ENCODE measurements at regions not wholly inside any gene's neighbourhood (a gene's known extent, or its start where the extent isn't known, plus 50 kb on each side); places are given as distances from the start of the nearest gene placed in this dataset.
"Not testable (repeated sequence)": the region's sequence is repeated elsewhere in the genome, so short reads cannot be mapped to it uniquely, and the experiment has no call there.

GRCh38 chr4:12105519-12105918 lies 676.8 kb upstream of the HS3ST1 start:
- no TSS peak for BruUV-seq (replicated peaks)
- no peak overlapping the region for H2AFZ ChIP-seq (ENCODE audit: low read depth, low read length, poor library complexity, severe bottlenecking)

GRCh38 chr4:12089920-12090319 lies 661.2 kb upstream of the HS3ST1 start:
- not testable (repeated sequence) for ATAC-seq

More at GRCh38 chr4:12105519-12105918, 676.8 kb upstream of the HS3ST1 start:
- ChIA-PET POLR2A (no interaction called here), CTCF (no interaction called here), RAD21 (ENCODE audit: low non-redundant PET in 1 of 2, low total read pairs in 2 of 2, uncharacterized antibody in 2 of 2, unreplicated experiment in 2 of 2) (no interaction called here)
- TF ChIP-seq SP1 (IDR thresholded peaks at IDR 0.05; ENCODE audit: low read depth) (no peak), SIN3A (IDR thresholded peaks at IDR 0.05; ENCODE audit: low read depth) (no peak), JUND (IDR thresholded peaks at IDR 0.05) (no peak), ATF3 (IDR thresholded peaks at IDR 0.05) (no peak), ELF1 (IDR thresholded peaks at IDR 0.05; ENCODE audit: borderline replicate concordance, low read depth) (no peak), TCF7L2 (IDR thresholded peaks at IDR 0.05; ENCODE audit: borderline replicate concordance, extremely low read depth, insufficient read depth, insufficient read length) (no peak), CEBPB (IDR thresholded peaks at IDR 0.05; ENCODE audit: low read depth) (no peak), RAD21 (IDR thresholded peaks at IDR 0.05; ENCODE audit: low read depth) (no peak)
- TF ChIP-seq, protein P1, sequence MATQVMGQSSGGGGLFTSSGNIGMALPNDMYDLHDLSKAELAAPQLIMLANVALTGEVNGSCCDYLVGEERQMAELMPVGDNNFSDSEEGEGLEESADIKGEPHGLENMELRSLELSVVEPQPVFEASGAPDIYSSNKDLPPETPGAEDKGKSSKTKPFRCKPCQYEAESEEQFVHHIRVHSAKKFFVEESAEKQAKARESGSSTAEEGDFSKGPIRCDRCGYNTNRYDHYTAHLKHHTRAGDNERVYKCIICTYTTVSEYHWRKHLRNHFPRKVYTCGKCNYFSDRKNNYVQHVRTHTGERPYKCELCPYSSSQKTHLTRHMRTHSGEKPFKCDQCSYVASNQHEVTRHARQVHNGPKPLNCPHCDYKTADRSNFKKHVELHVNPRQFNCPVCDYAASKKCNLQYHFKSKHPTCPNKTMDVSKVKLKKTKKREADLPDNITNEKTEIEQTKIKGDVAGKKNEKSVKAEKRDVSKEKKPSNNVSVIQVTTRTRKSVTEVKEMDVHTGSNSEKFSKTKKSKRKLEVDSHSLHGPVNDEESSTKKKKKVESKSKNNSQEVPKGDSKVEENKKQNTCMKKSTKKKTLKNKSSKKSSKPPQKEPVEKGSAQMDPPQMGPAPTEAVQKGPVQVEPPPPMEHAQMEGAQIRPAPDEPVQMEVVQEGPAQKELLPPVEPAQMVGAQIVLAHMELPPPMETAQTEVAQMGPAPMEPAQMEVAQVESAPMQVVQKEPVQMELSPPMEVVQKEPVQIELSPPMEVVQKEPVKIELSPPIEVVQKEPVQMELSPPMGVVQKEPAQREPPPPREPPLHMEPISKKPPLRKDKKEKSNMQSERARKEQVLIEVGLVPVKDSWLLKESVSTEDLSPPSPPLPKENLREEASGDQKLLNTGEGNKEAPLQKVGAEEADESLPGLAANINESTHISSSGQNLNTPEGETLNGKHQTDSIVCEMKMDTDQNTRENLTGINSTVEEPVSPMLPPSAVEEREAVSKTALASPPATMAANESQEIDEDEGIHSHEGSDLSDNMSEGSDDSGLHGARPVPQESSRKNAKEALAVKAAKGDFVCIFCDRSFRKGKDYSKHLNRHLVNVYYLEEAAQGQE (IDR thresholded peaks at IDR 0.05; ENCODE audit: low read depth): no peak
- TF ChIP-seq, protein P2, sequence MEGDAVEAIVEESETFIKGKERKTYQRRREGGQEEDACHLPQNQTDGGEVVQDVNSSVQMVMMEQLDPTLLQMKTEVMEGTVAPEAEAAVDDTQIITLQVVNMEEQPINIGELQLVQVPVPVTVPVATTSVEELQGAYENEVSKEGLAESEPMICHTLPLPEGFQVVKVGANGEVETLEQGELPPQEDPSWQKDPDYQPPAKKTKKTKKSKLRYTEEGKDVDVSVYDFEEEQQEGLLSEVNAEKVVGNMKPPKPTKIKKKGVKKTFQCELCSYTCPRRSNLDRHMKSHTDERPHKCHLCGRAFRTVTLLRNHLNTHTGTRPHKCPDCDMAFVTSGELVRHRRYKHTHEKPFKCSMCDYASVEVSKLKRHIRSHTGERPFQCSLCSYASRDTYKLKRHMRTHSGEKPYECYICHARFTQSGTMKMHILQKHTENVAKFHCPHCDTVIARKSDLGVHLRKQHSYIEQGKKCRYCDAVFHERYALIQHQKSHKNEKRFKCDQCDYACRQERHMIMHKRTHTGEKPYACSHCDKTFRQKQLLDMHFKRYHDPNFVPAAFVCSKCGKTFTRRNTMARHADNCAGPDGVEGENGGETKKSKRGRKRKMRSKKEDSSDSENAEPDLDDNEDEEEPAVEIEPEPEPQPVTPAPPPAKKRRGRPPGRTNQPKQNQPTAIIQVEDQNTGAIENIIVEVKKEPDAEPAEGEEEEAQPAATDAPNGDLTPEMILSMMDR (IDR thresholded peaks at IDR 0.05 in 2 of 3, conservative IDR thresholded peaks at IDR 0.05 in 1 of 3; ENCODE audit: borderline replicate concordance in 1 of 3, insufficient read depth in 1 of 3, low read depth in 2 of 3, low read length in 2 of 3): no peak
- no peak overlapping the region for H3K4me2 ChIP-seq (ENCODE audit: low read length)
- no peaks in the 10 kb centered on the region for H3K4me1 ChIP-seq (ENCODE audit: control insufficient read depth in 1 of 2, insufficient read depth in 2 of 2, low read length in 2 of 2)
- H3K9ac ChIP-seq (ENCODE audit: low read length): no peak overlapping the region
- no peak overlapping the region for H3K27ac ChIP-seq (ENCODE audit: low read depth, low read length)
- no peak for DNase-seq (ENCODE audit: low read depth, low spot score)
- H3K4me3 ChIP-seq (replicated peaks in 1 of 2; ENCODE audit: low read depth in 1 of 2, low read length in 2 of 2): no peak overlapping the region
- H4K20me1 ChIP-seq (ENCODE audit: insufficient read depth): no peaks in the 10 kb centered on the region
- H3K36me3 ChIP-seq (ENCODE audit: control insufficient read depth in 1 of 2, insufficient read depth in 2 of 2, low read length in 2 of 2): no peaks in the 10 kb centered on the region
- H3K27me3 ChIP-seq (ENCODE audit: insufficient read depth, low read length): no peaks in the 10 kb centered on the region
- intact Hi-C loops (cut with micrococcal nuclease): no loop called here
- no peaks in the 10 kb centered on the region for H3K9me2 ChIP-seq (ENCODE audit: insufficient read depth)
- H3K9me3 ChIP-seq (ENCODE audit: control insufficient read depth in 1 of 2, insufficient read depth in 1 of 2, low read depth in 1 of 2, low read length in 2 of 2): no peaks in the 10 kb centered on the region
- H3K79me2 ChIP-seq (ENCODE audit: insufficient read depth, low read length): no peaks in the 10 kb centered on the region
- no peak for ATAC-seq

More at GRCh38 chr4:12089920-12090319, 661.2 kb upstream of the HS3ST1 start:
- RAD21 ChIA-PET (ENCODE audit: low non-redundant PET in 1 of 2, low total read pairs in 2 of 2, uncharacterized antibody in 2 of 2, unreplicated experiment in 2 of 2); H3K4me2 ChIP-seq (ENCODE audit: low read length); POLR2A ChIA-PET; H2AFZ ChIP-seq (ENCODE audit: low read depth, low read length, poor library complexity, severe bottlenecking); intact Hi-C loops (cut with micrococcal nuclease); H3K4me1 ChIP-seq (ENCODE audit: control insufficient read depth in 1 of 2, insufficient read depth in 2 of 2, low read length in 2 of 2); BruUV-seq (replicated peaks); H3K27ac ChIP-seq (ENCODE audit: low read depth, low read length); H3K9ac ChIP-seq (ENCODE audit: low read length); H4K20me1 ChIP-seq (ENCODE audit: insufficient read depth); H3K9me3 ChIP-seq (ENCODE audit: control insufficient read depth in 1 of 2, insufficient read depth in 1 of 2, low read depth in 1 of 2, low read length in 2 of 2); H3K4me3 ChIP-seq (replicated peaks in 1 of 2; ENCODE audit: low read depth in 1 of 2, low read length in 2 of 2); H3K9me2 ChIP-seq (ENCODE audit: insufficient read depth); CTCF ChIA-PET; DNase-seq (ENCODE audit: low read depth, low spot score); H3K36me3 ChIP-seq (ENCODE audit: control insufficient read depth in 1 of 2, insufficient read depth in 2 of 2, low read length in 2 of 2); H3K79me2 ChIP-seq (ENCODE audit: insufficient read depth, low read length); H3K27me3 ChIP-seq (ENCODE audit: insufficient read depth, low read length): not testable (repeated sequence)
